OCI-LY7 (cell line): ENCODE measurements at regions not wholly inside any gene's neighbourhood (a gene's known extent, or its start where the extent isn't known, plus 50 kb on each side); places are given as distances from the start of the nearest gene placed in this dataset.

ENCODE experiments used
- BruUV-seq: library from RNA; stranded (reverse); fragments of 400-500 nt; replicated peaks from 2 replicates; lab custom pipeline; 2021; lab: Mats Ljungman, UMichigan
- CTCF ChIA-PET: fragments of 300-600 bp; sonication (Branson Sonifier 250); formaldehyde crosslinking; loops from one replicate; lab custom pipeline; 2022; ENCODE audit warnings: antibody characterized with exemption; ENCODE audit not compliant: unreplicated experiment; lab: Charles Lee
- POLR2A ChIA-PET: fragments of 300-600 bp; sonication (Branson Sonifier 250); formaldehyde crosslinking; loops from one replicate; lab custom pipeline; 2022; ENCODE audit warnings: antibody characterized with exemption; lab: Charles Lee
- DNase-seq: peaks from one replicate; pipeline ENCODE4 v3.0.0-alpha.2; 2015; ENCODE audit warnings: low spot score
- H2AFZ ChIP-seq: fragments of 200-600 bp; sonication (generic), shearing (Covaris generic); 2 replicates; pipeline ENCODE4 v1.6.1; 2014; ENCODE audit warnings: mild to moderate bottlenecking, antibody characterized with exemption, low read length, moderate library complexity
- H3K27ac ChIP-seq: fragments of 200-600 bp; sonication (generic); 2 replicates; pipeline ENCODE4 v1.5.1; 2014; ENCODE audit warnings: mixed run types, low read depth, mild to moderate bottlenecking, moderate library complexity, low read length, inconsistent platforms; ENCODE audit not compliant: poor library complexity, severe bottlenecking
- H3K36me3 ChIP-seq: fragments of 200-600 bp; sonication (generic); 2 replicates; pipeline ENCODE4 v1.6.1; 2014; ENCODE audit warnings: mild to moderate bottlenecking, antibody characterized with exemption, low read length, moderate library complexity, mixed read lengths; ENCODE audit not compliant: insufficient read depth
- H3K4me1 ChIP-seq: fragments of 200-600 bp; sonication (generic); 2 replicates; pipeline ENCODE4 v1.5.1; 2014; ENCODE audit warnings: mild to moderate bottlenecking, low read length; ENCODE audit not compliant: insufficient read depth, poor library complexity, severe bottlenecking
- H3K4me2 ChIP-seq: fragments of 200-600 bp; sonication (generic); 2 replicates; pipeline ENCODE4 v1.6.1; 2014; ENCODE audit warnings: mild to moderate bottlenecking, low read length
- H3K4me3 ChIP-seq: fragments of 200-600 bp; sonication (generic); 2 replicates; pipeline ENCODE4 v1.5.1; 2014; ENCODE audit warnings: mild to moderate bottlenecking, low read depth, low read length; ENCODE audit not compliant: poor library complexity, severe bottlenecking
- H3K79me2 ChIP-seq: fragments of 200-600 bp; sonication (generic); 2 replicates; pipeline ENCODE4 v1.6.1; 2016; ENCODE audit warnings: low read depth, mild to moderate bottlenecking, low read length, moderate library complexity, mixed read lengths; ENCODE audit not compliant: insufficient read depth
- H3K9me2 ChIP-seq: fragments of 200-600 bp; sonication (generic); 2 replicates; pipeline ENCODE4 v1.6.1; 2016; ENCODE audit warnings: mild to moderate bottlenecking, low read length, mixed read lengths; ENCODE audit not compliant: insufficient read depth
- H3K9me3 ChIP-seq: fragments of 200-600 bp; sonication (generic); 2 replicates; pipeline ENCODE4 v1.6.1; 2014; ENCODE audit warnings: mild to moderate bottlenecking, mixed run types, low read length, mixed read lengths
- H4K20me1 ChIP-seq: fragments of 200-600 bp; sonication (generic); 2 replicates; pipeline ENCODE4 v1.6.1; 2014; ENCODE audit warnings: mild to moderate bottlenecking, antibody characterized with exemption, low read length, moderate library complexity, mixed read lengths; ENCODE audit not compliant: insufficient read depth
- CTCF ChIP-seq: fragments of 200-600 bp; sonication (generic); conservative IDR thresholded peaks from 2 replicates; pipeline ENCODE4 v1.5.1; 2014; ENCODE audit warnings: mild to moderate bottlenecking, antibody characterized with exemption, low read length, moderate library complexity, mixed read lengths
- EZH2phosphoT487 ChIP-seq: fragments of 200-600 bp; sonication (generic); IDR thresholded peaks from 2 replicates; pipeline ENCODE4 v1.6.1; 2018; ENCODE audit warnings: low read depth, borderline replicate concordance, mild to moderate bottlenecking, mixed run types, antibody characterized with exemption, low read length, moderate library complexity, mixed read lengths
- intact Hi-C: fragments of 100-400 bp; cut with micrococcal nuclease; formaldehyde crosslinking; loops from one replicate; pipeline ENCODE4 v1.10.0; 2022; ENCODE audit not compliant: unreplicated experiment

DNA sequence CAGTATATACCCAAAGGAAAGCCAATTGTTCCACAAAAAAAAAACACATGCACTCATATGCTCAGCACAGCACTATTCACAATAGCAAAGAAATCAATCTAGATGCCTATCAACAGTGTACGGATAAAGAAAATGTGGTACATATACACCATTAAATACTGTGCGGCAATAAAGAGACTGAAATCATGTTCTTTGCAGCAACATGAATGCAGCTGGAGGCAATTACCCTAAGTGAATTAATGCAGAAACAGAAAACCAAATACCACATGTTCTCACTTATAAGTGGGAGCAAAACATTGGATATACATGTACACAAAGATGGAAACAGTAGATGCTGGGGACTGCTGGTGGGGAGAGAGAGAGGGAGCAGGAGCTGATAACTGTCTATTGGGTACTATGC, 124.2 kb upstream of the AADACL2 start:
- intact Hi-C loops: no loop called here
- no TSS peak for BruUV-seq
- no peak overlapping the region for H2AFZ ChIP-seq

GRCh38 chr3:151604891-151605290, 128.8 kb upstream of the AADACL2 start:
- Histone ChIP-seq H3K9me2 (no peaks in the 10 kb centered on the region), H3K4me2 (no peak overlapping the region), H3K27ac (no peak overlapping the region), H3K79me2 (no peaks in the 10 kb centered on the region), H3K36me3 (no peaks in the 10 kb centered on the region), H2AFZ (no peak overlapping the region), H3K4me1 (no peaks in the 10 kb centered on the region), H4K20me1 (no peaks in the 10 kb centered on the region), H3K4me3 (no peak overlapping the region), H3K9me3 (no peaks in the 10 kb centered on the region)
- no peak for DNase-seq
- ChIA-PET POLR2A (interaction anchor here (1.6 kb wide), 1 partner anchor 10 kb away, joined by 4 read pairs; no protein-coding TSS in a partner anchor), CTCF (no interaction called here)
- no TSS peak for BruUV-seq
- TF ChIP-seq EZH2phosphoT487: no peak
- no peak for TF ChIP-seq CTCF
- intact Hi-C loops: no loop called here

More for the DNA sequence above, 124.2 kb upstream of the AADACL2 start:
- Histone ChIP-seq H3K9me2 (no peaks in the 10 kb centered on the region), H4K20me1 (no peaks in the 10 kb centered on the region), H3K27ac (no peak overlapping the region), H3K4me2 (no peak overlapping the region), H3K9me3 (no peaks in the 10 kb centered on the region), H3K79me2 (no peaks in the 10 kb centered on the region), H3K36me3 (no peaks in the 10 kb centered on the region), H3K4me1 (no peaks in the 10 kb centered on the region), H3K4me3 (no peak overlapping the region)
- no peak for DNase-seq
- TF ChIP-seq EZH2phosphoT487 (no peak), CTCF (no peak)
- ChIA-PET POLR2A (interaction anchor here (0.6 to 1.9 kb wide), 2 partner anchors 11 to 388 kb away, joined by 3 to 6 read pairs; no protein-coding TSS in a partner anchor), CTCF (no interaction called here)

GRCh38 chr3:151600783-151601182, 132.9 kb upstream of the AADACL2 start:
- intact Hi-C loops: no loop called here
- BruUV-seq: no TSS peak
- H3K9me2 ChIP-seq: no peaks in the 10 kb centered on the region
- ChIA-PET CTCF (no interaction called here), POLR2A (no interaction called here)
- H3K4me2 ChIP-seq: no peak overlapping the region
- no peaks in the 10 kb centered on the region for H4K20me1 ChIP-seq
- H3K79me2 ChIP-seq: no peaks in the 10 kb centered on the region
- H3K36me3 ChIP-seq: no peaks in the 10 kb centered on the region
- no peak for DNase-seq
- H3K4me1 ChIP-seq: no peaks in the 10 kb centered on the region
- no peaks in the 10 kb centered on the region for H3K9me3 ChIP-seq
- TF ChIP-seq CTCF (no peak), EZH2phosphoT487 (no peak)
- no peak overlapping the region for H3K27ac ChIP-seq
- H2AFZ ChIP-seq: no peak overlapping the region
- H3K4me3 ChIP-seq: no peak overlapping the region
